Thyroid gland (tissue), 4 donors: ENCODE measurements at regions not wholly inside any gene's neighbourhood (a gene's known extent, or its start where the extent isn't known, plus 50 kb on each side); places are given as distances from the start of the nearest gene placed in this dataset.

Source experiments
- DNase-seq, 2 donors: peaks; one replicate each; pipeline ENCODE4 v3.0.0-alpha.2; 2019
- H3K27ac ChIP-seq, 3 donors: fragments of 200-600 bp; sonication (generic); 1 replicate in 2 of 3; 2 replicates in 1 of 3; pipeline ENCODE4 v1.5.1; 2016 to 2019; ENCODE audit warnings: mild to moderate bottlenecking in 1 of 3, moderate library complexity in 1 of 3
- H3K27me3 ChIP-seq: fragments of 200-600 bp; sonication (generic); one replicate; pipeline ENCODE4 v1.5.1; 2019
- H3K36me3 ChIP-seq, 2 donors: fragments of 200-600 bp; sonication (generic); one replicate each; pipeline ENCODE4 v1.5.1; 2016 to 2019
- H3K4me1 ChIP-seq, 2 donors: fragments of 200-600 bp; sonication (generic); one replicate each; pipeline ENCODE4 v1.5.1; 2017 to 2019
- H3K4me3 ChIP-seq, 3 donors: fragments of 200-600 bp; sonication (generic); replicated peaks in 1 of 3; 1 replicate in 2 of 3; 2 replicates in 1 of 3; pipeline ENCODE4 v1.5.1; 2016; ENCODE audit warnings: mild to moderate bottlenecking in 1 of 3
- H3K9me3 ChIP-seq: fragments of 200-600 bp; sonication (generic); one replicate; pipeline ENCODE4 v1.5.1; 2017
- CTCF ChIP-seq, 6 experiments: fragments of 200-600 bp in 3 of 6; fragments of 450-650 bp in 3 of 6; sonication (generic) in 3 of 6; IDR thresholded peaks; one replicate each; pipeline ENCODE4 v1.5.1; 2016 to 2019; ENCODE audit warnings: antibody characterized with exemption in 6 of 6, mild to moderate bottlenecking in 2 of 6, inconsistent platforms in 1 of 6, moderate library complexity in 1 of 6
- POLR2A ChIP-seq, 2 donors: fragments of 450-650 bp; IDR thresholded peaks; one replicate each; pipeline ENCODE4 v1.6.1; 2017; ENCODE audit warnings: antibody characterized with exemption in 2 of 2, mild to moderate bottlenecking in 2 of 2, moderate library complexity in 1 of 2
- WGBS, 2 donors: methylation state at CpG; one replicate each; pipeline ENCODE4 v1.1.5; 2017; 5-methylcytosine and 5-hydroxymethylcytosine counted together
- intact Hi-C: fragments of 100-400 bp; cut with DNase I; formaldehyde crosslinking; loops from one replicate; pipeline ENCODE4 v1.15.1; 2023

GRCh38 chr10:128316925-128317324, 190.7 kb upstream of the MKI67 start:
- WGBS, 2 donors, result 85 to 94% methylated on average over 7 of the region's 7 CpGs

GRCh38 chr10:128318366-128318765, 192.1 kb upstream of the MKI67 start:
- Histone ChIP-seq H3K4me3 (no peak overlapping the region), H3K4me1 (no peaks in the 10 kb centered on the region), H3K27ac (no peak overlapping the region), H3K36me3 (no peaks in the 10 kb centered on the region), H3K27me3 (no peaks in the 10 kb centered on the region), H3K9me3 (no peaks in the 10 kb centered on the region)
- intact Hi-C loops, result no loop called here
- no peak for DNase-seq
- TF ChIP-seq POLR2A (IDR thresholded peaks at IDR 0.05) (no peak), CTCF (IDR thresholded peaks at IDR 0.05) (no peak)
- WGBS, 2 donors, result 86 to 95% methylated on average over 10 of the region's 10 CpGs

More at GRCh38 chr10:128316925-128317324, 190.7 kb upstream of the MKI67 start:
- H3K4me1 ChIP-seq, result no peaks in the 10 kb centered on the region
- intact Hi-C loops, result no loop called here
- DNase-seq, result no peak
- H3K4me3 ChIP-seq, result no peak overlapping the region
- H3K9me3 ChIP-seq, result no peaks in the 10 kb centered on the region
- TF ChIP-seq CTCF (IDR thresholded peaks at IDR 0.05), result no peak
- TF ChIP-seq POLR2A (IDR thresholded peaks at IDR 0.05), result no peak
- no peak overlapping the region for H3K27ac ChIP-seq
- H3K36me3 ChIP-seq, result no peaks in the 10 kb centered on the region
- no peaks in the 10 kb centered on the region for H3K27me3 ChIP-seq

GRCh38 chr10:128318913-128319312, 192.7 kb upstream of the MKI67 start:
- Histone ChIP-seq H3K27me3 (no peaks in the 10 kb centered on the region), H3K36me3 (no peaks in the 10 kb centered on the region), H3K4me1 (no peaks in the 10 kb centered on the region), H3K27ac (no peak overlapping the region), H3K9me3 (no peaks in the 10 kb centered on the region), H3K4me3 (no peak overlapping the region)
- 22 to 36% methylated on average over 4 of the region's 4 CpGs for WGBS, 2 donors
- TF ChIP-seq POLR2A (IDR thresholded peaks at IDR 0.05), result no peak
- intact Hi-C loops, result no loop called here
- no peak for DNase-seq

- no peak for DNase-seq
Measured at GRCh38 chr10:128322106-128322505, 195.9 kb upstream of the MKI67 start.

GRCh38 chr10:128322950-128323349, 196.7 kb upstream of the MKI67 start:
- TF ChIP-seq POLR2A (IDR thresholded peaks at IDR 0.05) (no peak), CTCF (IDR thresholded peaks at IDR 0.05) (no peak)
- Histone ChIP-seq H3K36me3 (no peaks in the 10 kb centered on the region), H3K9me3 (no peaks in the 10 kb centered on the region), H3K27ac (no peak overlapping the region), H3K4me3 (no peak overlapping the region), H3K4me1 (no peaks in the 10 kb centered on the region), H3K27me3 (no peaks in the 10 kb centered on the region)
- intact Hi-C loops, result no loop called here
- no peak for DNase-seq
- WGBS, 2 donors, result 64 to 70% methylated on average over 1 of the region's 1 CpG

More at GRCh38 chr10:128322106-128322505, 195.9 kb upstream of the MKI67 start:
- WGBS, 2 donors, result 80 to 89% methylated on average over 7 of the region's 7 CpGs
- Histone ChIP-seq H3K27me3 (no peaks in the 10 kb centered on the region), H3K4me3 (no peak overlapping the region), H3K36me3 (no peaks in the 10 kb centered on the region), H3K9me3 (no peaks in the 10 kb centered on the region), H3K4me1 (no peaks in the 10 kb centered on the region), H3K27ac (no peak overlapping the region)
- intact Hi-C loops, result no loop called here
- TF ChIP-seq POLR2A (IDR thresholded peaks at IDR 0.05) (no peak), CTCF (IDR thresholded peaks at IDR 0.05) (no peak)
